Ovary (tissue), 3 donors: ENCODE measurements at regions not wholly inside any gene's neighbourhood (a gene's known extent, or its start where the extent isn't known, plus 50 kb on each side); places are given as distances from the start of the nearest gene placed in this dataset.

Source experiments
- CTCF ChIP-seq, 3 donors: fragments of 450-650 bp in 2 of 3; fragments of 200-600 bp in 1 of 3; IDR thresholded peaks; one replicate each; pipeline versions ENCODE4 v1.5.1 to v1.8.0; 2016 to 2022; ENCODE audit warnings: antibody characterized with exemption in 3 of 3, mild to moderate bottlenecking in 1 of 3
- EP300 ChIP-seq: sonication (generic); formaldehyde crosslinking; IDR thresholded peaks from one replicate; pipeline ENCODE4 v1.6.1; 2017; ENCODE audit warnings: antibody characterized with exemption
- donor health status: DM: no; HTN: no; CAD: no.

GRCh38 chr1:81186261-81186660 lies 614.5 kb upstream of the ADGRL2 start:
- no peak for TF ChIP-seq CTCF (IDR thresholded peaks at IDR 0.05)
- no peak for TF ChIP-seq EP300
